Epidermal melanocyte (primary cell): ENCODE measurements at regions not wholly inside any gene's neighbourhood (a gene's known extent, or its start where the extent isn't known, plus 50 kb on each side); places are given as distances from the start of the nearest gene placed in this dataset.
"Not testable (repeated sequence)": the region's sequence is repeated elsewhere in the genome, so short reads cannot be mapped to it uniquely, and the experiment has no call there.

Experiments used
- DNase-seq: peaks from one replicate; pipeline ENCODE4 v3.0.0; 2011; ENCODE audit warnings: low spot score; ENCODE audit not compliant: insufficient read length

- DNase-seq = no peak
Measured at GRCh38 chr5:8840237-8840636, 705.6 kb downstream of the SEMA5A start.

DNA sequence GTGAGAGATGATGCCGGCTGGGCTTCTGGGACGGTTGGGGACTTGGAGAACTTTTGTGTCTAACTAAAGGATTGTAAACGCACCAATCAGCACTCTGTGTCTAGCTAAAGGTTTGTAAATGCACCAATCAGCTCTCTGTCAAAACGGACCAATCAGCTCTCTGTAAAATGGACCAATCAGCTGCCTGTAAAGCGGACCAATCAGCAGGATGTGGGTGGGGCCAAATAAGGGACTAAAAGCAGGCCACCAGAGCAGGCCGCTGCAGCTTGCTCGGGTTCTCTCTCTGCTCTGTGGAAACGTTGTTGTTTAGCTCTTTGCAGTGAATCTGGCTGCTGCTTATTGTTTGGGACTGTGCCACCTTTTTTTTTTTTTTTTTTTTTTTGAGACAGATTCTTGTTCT, 705.1 kb downstream of the SEMA5A start:
- DNase-seq = not testable (repeated sequence)

DNA sequence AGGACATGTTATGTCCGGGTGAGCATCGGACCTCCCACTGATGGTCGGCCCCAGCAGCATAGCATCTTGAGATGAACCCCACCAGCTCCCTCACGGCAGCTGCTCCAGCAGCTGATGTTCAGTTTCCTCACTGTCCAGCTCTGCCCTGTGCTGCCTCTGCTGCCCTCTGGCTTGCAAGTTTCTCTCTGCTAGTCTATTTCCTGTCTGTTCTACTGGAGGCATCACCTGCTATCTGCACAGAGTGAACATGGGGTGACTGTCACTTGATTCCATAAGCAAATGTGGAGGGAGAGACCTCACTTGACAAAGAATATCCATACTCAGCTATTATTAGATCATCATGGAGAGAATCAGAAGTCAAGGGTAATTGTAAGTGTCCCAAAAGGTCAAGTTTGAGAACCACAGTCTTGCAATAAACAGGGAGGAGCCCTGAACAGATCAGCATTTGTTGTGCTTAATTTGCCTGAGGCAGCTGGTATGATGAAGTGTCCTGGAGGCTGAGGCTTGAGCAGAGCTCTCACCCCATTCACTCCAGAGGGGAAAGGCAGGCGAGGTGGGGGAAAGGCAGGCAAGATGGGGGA, 702.8 kb downstream of the SEMA5A start:
- peak; percentile 48 for DNase-seq

DNA sequence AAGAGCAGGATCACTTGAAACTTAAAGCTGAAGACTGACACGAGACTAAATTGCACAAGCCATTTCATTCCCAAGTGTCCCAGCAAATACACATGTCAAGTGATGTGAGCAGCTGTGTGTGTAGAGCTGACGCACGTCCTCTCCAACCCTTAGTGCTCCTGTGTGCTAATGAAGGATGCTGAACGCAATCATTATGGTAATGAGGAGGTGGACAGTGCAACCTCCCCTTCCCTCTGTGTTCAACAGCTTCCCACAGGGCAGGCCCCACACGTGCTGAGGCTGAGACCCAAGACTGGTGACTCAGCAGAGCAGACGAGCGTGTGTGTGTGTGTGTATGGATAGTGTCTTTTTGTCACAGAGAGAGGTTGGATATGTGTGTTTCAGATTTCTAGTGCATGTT, 702.1 kb downstream of the SEMA5A start:
- no peak for DNase-seq

DNA sequence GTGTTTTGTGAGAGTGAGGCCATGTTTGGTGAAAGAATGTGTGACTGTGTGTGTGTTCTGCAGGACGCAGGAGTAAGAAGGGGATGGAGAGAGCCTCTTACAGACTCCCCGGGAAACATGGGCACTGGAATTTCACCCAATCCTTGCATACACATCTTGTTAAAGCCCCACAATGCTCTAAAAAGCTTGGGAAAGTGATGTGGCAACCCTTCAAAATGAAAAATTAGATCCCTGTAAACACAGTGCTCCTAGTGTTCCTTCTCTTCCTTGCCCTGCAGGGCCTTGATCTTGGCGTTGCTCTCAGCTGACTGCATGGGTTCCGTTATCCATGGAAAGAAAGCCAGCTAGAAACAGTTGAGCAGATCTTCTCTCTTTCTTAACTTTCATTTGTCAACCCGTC, 701.7 kb downstream of the SEMA5A start:
- DNase-seq = peak; percentile 76

- no peak for DNase-seq
Measured at GRCh38 chr5:8844847-8845246, 701.0 kb downstream of the SEMA5A start.

GRCh38 chr5:8845296-8845695, 700.6 kb downstream of the SEMA5A start:
- no peak for DNase-seq

- DNase-seq = no peak
Measured at GRCh38 chr5:8848366-8848765, 697.5 kb downstream of the SEMA5A start.

DNA sequence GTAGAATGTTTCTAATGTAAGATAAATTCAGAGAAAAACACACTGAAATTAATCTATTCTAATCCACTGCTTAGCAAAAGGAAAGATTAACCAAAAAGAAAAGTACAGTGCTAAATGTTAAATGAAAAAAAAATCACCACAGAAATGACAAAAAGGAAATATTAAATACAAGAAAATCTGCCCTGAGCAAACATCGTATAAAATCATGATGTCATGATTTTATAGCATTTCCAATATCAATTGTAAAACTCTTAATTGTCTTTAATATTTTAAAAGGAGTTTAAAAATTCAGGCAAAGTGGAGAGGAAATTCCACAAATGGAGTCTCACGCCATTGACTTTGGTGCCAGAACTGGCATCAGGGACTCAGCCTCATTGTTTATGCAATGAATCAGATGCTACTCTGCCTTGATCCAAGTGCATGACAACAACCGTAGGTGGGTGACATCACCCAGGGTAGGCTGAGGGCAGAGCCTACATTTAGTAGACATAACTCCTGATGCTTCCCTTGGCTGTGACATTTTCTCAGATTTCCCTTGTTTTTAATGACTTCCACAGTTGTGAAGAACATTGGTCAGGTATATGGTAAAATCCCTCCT, 696.8 kb downstream of the SEMA5A start:
- DNase-seq = no peak

DNA sequence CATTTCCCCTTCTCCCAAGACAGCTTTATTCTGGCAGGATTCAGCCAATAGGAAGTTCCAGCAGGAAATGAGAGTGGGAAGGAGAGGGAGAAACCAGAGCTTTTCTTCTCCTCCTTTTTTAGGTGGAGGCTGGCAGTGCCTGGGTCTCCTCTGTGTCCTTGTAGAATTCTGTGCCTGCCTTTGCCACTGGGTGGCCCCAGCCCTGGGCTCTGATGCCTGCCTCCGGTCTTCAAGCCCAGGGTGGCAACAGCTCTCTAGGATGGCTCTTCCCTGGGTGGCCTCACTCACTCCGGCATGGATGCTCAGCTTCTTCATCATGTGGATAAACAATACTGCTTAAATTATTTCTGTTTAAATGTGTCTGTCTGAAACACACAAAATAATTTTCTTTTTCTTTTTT, 694.8 kb downstream of the SEMA5A start:
- DNase-seq = no peak

DNA sequence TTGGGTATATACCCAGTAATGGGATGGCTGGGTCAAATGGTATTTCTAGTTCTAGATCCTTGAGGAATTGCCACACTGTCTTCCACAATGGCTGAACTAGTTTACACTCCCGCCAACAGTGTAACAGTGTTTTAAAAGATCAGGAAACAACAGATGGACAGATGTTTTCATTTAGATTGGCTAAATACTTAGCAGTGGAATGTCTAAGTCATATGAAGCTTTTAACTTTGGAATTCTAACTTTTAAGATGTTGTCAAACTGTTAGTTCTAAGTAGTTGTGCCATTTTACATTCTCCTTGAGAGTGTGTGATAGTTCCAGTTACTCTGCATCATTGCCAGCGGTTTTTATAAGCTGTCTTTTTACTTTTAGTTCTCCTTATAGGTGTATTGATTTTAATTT, 688.8 kb downstream of the SEMA5A start:
- DNase-seq = peak; percentile 41

GRCh38 chr5:8861764-8862163, 684.1 kb downstream of the SEMA5A start:
- no peak for DNase-seq

GRCh38 chr5:8864053-8864452, 681.8 kb downstream of the SEMA5A start:
- no peak for DNase-seq

DNA sequence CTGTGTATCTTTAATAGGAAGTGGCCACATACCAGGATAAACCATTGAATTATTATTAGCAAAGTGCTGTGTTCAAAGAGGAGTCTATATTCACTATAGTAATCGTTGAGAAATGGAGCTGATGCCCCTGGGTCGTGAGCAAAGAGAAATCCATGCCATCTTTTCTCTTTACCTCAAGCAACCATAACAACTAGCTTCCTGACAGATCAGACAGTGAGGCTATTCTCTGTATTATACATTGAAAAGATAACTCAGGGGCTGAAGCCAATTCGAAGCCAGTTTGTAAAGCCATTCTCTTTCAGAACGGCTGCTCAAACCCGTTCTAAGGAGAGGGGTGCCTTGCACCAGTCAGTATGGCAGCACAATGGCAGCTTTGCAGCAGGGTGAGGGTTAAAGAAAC, 680.6 kb downstream of the SEMA5A start:
- DNase-seq = no peak

DNA sequence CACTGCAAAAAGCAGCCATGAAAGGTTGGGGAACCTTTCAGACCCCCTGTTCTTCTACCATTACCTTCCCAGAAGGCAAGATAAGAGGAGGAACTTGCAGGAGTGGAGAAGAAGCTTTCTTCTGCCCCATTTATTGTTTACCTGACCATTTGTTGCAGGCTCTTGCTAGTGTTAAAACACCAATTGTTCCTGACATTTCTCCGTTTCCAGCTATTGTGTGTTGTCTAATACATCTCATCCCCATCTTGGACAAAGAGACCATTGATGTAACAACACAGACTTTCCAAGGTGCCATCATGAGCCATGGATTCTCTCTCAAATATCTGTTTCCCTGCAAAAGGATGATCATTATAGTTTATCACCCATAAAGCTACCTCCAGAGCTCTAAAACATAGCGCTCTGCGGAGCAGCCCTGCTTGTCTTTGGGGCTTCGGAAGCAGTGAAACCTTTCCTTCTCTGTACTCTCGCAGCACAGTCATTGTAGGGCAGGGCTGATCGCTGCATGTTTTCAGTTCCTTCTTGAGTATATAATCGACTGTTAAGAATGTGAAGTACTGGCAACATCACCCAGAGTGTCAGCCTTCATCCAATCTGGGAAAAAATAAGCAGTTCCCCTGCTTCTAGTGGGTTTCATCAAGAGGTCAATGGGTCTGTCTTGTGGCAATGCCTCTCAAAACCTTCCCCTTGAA, 680.0 kb downstream of the SEMA5A start:
- DNase-seq = no peak

- DNase-seq = no peak
Measured at GRCh38 chr5:8868283-8868682, 677.6 kb downstream of the SEMA5A start.

DNA sequence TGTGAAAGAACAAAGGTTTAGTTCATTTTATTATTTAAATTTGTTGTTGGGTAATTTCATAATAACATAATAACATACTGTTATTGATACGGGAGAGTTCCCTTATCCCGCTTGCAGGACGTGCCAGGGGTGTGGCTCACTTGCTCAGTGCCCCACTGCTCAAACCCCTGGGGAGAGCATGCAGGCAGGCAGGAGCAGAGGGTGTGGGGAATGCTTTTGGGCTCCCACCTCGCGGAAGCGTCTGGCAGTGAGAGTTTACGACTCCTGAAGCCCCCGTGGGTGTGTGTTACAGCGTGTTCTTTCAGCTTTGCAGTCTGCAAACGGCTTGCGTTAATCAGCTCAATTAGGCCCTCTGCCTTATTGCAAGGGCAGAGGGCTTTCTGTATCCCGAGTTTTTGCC, 675.9 kb downstream of the SEMA5A start:
- DNase-seq = no peak

- DNase-seq = no peak
Measured at GRCh38 chr5:8870349-8870958, 675.4 kb downstream of the SEMA5A start.

- no peak for DNase-seq
Measured at GRCh38 chr5:8870959-8871355, 674.9 kb downstream of the SEMA5A start.

DNA sequence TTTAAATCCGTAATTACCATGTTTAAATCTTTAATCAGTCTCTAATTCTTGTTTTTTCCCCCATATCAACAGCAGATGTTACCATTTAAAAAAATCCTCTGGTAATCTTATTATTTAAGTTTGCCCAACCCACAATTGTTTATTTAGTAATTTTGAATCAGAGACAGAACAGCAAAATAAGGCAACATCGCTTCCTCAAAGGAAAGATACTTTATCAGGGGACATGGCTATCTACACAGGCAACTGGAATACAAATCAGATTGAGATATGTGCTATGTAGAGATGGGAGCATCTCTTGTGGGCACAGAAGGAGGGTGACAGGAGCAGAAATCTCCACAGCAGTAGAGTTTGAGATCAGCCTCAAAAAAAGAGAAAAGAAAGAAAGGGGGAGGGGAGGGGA, 674.4 kb downstream of the SEMA5A start:
- no peak for DNase-seq

DNA sequence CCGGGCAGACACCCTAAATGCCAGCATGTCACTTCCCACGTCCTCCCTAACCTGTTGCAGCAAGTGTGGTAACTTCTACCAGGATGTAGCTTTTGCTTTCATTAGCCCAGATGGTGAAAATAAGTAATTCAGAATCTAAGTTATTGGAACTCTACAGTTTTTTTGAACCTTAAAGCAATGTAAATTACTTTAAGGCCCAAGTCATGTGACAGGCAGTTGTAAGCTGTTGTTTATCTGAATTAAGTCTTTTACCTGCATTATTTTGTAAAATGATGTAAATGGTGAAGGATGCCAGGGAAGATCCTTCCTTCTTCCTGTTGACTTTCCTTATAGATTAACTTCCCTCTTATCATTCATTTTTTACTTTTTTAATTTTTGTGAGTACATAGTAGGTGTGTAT, 670.2 kb downstream of the SEMA5A start:
- no peak for DNase-seq

DNA sequence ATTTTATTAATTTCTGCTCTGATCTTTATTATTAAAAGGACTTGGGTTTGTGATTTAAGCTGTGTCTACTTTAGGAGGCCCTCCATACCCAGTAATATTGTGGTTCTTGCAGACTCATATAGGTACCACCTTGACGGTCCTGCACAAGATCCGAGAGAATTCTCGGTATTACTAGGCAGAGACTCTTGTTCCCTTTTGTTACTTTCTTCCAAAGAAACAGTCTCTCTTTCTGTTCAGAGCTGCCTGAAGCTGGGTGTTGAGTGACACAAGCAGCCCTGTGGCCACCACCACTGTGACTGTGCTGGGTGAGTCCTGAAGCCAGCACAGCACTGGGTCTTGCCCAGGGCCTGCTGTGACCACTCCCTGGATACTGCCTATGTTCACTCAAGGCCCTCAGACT, 666.6 kb downstream of the SEMA5A start:
- no peak for DNase-seq

- no peak for DNase-seq
Measured at GRCh38 chr5:8884029-8884428, 661.8 kb downstream of the SEMA5A start.
